GM18870 (cell line): ENCODE measurements at regions not wholly inside any gene's neighbourhood (a gene's known extent, or its start where the extent isn't known, plus 50 kb on each side); places are given as distances from the start of the nearest gene placed in this dataset.
"Not testable (repeated sequence)": the region's sequence is repeated elsewhere in the genome, so short reads cannot be mapped to it uniquely, and the experiment has no call there.

ENCODE experiments used
- ATAC-seq: cut with Tn5 transposase; IDR thresholded peaks from one replicate; pipeline ENCODE4 v1.9.1; 2021; ENCODE audit warnings: moderate library complexity; ENCODE audit not compliant: unreplicated experiment

- ATAC-seq, result no peak
These were observed 355.4 kb downstream of the CD83 start for GRCh38 chr6:14472986-14473337.

DNA sequence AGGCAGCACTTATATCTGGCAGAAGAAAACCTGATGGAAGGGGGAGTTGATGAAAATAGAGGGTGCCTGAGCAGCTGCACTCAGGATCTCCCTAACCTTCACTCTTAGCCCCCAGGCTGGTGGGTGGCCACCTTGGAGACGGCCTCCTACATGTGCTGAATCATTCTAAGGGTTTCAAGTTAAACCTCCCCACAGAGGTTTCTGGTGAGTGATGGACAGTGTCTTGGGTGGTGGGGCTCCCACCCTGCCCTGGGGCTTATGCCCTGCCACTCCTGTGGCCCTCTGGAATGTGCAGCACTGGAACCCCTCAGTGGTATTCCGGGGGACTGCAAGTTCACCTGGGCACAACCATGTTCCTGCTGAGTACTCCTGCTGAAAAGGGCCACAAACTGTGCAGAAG is 357.2 kb downstream of the CD83 start:
- no peak for ATAC-seq

DNA sequence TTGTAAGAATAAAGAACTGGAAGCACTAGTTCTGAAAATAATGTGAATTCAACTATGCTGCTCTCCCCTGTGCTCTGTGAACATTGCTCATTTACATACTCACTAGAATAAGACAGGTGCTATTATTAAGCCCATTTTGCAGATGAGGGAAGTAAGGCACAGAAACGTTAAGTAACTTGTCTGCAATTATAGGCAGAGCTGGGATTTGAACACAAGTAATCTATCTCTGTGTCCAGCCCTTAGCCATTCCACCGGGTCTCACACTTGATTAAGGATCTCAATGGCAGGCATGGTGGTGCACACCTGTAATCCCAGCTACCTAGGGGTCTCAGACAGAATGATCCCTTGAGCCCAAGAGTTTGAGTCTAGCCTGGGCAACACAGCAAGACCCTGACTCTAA is 357.7 kb downstream of the CD83 start:
- no peak for ATAC-seq

DNA sequence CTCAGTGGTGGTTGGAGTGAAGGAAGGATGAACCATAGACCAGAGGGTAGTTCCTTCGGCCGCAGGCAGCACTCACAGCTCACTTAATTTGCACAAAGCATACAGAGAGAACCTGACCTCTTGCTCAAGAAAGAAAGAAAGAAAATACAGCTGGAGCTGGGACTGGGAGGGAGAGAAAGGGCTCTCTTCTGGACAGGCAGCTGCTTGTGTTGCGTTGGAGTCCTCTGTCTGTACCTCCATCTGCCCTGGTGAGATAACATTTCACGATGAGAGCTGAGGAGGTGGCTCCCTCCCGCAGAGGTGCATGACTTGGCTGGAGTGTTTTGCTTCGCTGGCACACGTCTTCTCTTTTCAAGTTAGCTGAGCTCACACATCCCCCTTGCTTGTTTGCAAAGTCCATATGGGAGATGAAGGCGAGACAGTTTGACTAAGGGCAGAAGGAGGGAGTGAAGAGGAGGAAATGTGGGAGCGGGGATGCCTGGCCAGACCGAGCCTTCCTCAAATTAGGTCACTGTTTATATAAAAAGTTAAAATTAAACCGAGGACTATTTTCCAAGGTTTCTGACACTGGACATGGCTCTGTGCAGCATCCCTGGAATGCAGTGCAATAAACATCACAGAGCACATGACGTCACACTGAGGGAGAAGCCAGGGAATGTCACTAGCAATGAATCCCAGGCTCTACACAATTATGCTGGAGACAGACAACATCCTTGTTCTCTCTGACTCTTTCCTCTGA is 359.4 kb downstream of the CD83 start:
- ATAC-seq, result no peak

- ATAC-seq, result no peak
These were observed 360.0 kb downstream of the CD83 start for GRCh38 chr6:14477559-14477958.

GRCh38 chr6:14478381-14479225 is 361.0 kb downstream of the CD83 start:
- ATAC-seq, result no peak

DNA sequence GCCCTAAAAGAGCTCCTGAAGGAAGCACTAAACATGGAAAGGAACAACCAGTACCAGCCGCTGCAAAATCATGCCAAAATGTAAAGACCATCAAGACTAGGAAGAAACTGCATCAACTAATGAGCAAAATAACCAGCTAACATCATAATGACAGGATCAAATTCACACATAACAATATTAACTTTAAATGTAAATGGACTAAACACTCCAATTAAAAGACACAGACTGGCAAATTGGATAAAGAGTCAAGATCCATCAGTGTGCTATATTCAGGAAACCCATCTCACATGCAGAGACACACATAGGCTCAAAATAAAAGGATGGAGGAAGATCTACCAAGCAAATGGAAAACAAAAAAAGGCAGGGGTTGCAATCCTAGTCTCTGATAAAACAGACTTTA is 364.4 kb downstream of the CD83 start:
- not testable (repeated sequence) for ATAC-seq

DNA sequence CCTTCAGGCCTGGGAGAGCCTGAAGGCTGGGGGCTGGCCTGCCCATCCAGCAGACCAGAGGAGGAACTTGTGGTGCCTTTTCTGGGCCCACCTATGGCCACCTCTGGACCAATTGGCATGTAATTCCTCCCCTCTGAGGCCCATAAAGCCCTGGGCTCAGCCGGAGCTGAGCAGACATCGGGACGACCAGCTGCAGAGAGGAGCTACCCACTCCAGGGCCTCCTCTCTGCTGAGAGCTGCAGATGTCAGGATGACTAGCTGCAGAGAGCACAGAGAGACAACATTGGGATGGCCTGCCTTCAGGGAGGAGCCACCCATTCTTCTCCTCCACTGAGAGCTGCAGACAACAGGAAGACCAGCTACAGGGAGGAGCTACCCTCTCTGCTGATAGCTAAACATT is 370.1 kb downstream of the CD83 start:
- ATAC-seq, result no peak

DNA sequence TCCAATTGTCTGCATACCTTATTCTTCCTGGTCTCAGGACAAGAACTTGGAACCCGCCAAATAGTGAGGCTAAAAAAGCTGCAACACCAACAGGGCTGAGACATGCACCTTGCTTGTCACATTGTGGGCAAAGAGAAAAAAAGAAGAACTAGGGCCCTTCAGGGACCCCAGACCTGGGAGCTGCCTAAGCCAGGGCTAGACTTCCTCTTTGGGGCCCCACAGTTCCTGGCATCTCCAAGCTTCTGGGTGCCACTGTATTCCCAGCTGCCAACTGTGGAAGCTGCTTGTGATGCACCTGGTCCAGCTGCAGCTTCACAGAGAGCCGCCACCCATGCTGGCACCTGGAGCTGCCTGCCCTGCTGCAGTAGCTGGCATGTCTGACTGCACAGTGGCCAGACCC is 370.6 kb downstream of the CD83 start:
- no peak for ATAC-seq

DNA sequence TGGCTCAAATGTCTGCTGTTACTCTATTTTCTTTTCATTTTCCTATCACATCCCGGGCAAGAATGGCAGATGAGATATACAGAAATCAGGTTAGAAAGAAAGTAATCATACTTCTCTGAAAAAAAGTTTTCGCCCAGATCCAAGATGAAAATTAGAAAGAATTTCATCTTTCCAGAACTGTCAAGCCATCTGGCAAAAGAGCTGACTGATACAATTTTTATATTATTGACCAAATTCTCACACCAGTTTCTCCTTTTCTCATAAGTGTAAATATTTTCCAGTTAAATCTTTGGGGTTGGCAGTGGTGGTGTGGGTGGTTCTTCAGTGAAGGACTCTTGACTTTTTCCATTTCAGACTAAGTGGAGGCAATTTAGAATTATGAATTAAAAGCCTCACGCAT is 371.9 kb downstream of the CD83 start:
- no peak for ATAC-seq

- ATAC-seq, result no peak
These were observed 381.2 kb downstream of the CD83 start for GRCh38 chr6:14498748-14499147.

DNA sequence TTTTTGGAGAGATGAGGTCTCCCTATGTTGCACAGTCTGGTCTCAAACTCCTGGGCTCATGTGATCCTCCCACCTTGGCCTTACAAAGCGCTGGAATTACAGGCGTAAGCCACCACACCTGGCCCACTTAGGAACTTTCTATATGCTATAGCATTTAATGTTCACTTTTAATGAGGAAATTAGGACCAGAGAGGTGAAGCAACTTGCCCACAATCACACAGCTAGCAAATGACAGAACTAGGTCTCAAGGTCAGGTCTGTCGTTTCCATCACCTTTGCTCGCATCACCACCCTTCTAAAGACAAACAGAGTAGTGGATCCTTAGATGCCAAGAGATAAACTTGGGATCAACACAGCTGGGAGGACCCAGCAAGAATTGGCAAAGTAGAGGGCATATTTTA is 381.7 kb downstream of the CD83 start:
- ATAC-seq, result no peak

- no peak for ATAC-seq
These were observed 382.3 kb downstream of the CD83 start for GRCh38 chr6:14499841-14500240.

- no peak for ATAC-seq
These were observed 383.2 kb downstream of the CD83 start for GRCh38 chr6:14500809-14501208.

DNA sequence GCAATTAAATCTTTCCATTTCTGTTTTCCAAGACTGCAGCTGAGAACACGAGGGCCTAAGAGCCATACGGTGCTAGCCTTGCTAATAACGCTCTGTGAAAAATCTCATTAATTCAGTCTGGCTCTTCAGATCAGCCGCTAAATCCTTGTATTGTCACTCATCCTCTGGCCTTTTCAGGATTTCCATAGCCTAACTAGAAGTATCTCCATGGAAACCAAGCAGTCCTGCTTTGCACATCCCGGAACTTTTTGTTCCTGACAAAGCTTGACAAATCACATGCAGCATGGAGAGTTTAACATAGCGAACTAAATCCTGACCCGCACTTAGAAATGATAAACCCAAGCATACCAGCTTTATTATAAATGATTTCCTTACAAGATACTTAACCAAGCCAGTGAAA is 383.7 kb downstream of the CD83 start:
- ATAC-seq, result no peak

GRCh38 chr6:14501914-14502313 is 384.3 kb downstream of the CD83 start:
- no peak for ATAC-seq

DNA sequence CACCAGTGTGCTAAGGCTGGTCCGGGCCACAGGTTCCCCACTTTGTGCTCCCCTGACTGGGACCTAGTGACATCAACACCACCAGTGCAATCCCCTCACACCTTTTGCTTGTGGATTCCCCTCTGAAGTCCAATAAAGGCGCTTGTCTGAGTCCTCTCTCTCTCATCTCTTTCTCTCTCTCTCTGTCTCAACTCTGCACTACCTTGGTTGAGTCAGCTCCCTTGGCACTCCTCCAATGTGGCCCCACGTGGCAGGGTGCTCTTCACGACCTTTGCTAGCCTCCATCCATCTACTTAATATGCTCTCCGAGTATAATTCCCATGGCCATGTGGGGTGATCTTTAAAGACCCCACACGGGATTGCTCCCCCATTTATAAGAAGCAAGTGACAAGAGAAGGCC is 385.0 kb downstream of the CD83 start:
- no peak for ATAC-seq

DNA sequence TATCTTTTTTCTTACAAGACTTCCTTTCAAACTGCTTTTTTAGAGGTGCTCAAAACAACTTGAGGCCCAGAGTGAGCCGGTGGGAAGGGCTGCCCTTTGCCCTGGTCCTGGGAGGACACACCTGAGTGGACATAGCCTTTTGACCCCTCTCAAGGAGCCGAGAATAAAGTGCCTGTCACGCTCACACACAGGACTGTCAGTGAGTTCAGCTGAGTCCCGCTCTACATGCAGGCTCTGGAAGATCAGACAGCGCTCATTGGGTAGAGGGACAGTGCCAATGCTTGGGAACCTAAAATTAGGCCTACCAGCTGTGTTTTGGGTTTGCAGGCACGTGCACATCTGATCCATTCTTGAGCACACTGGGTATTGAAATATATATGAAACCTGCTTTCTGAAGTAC is 387.8 kb downstream of the CD83 start:
- ATAC-seq, result no peak

DNA sequence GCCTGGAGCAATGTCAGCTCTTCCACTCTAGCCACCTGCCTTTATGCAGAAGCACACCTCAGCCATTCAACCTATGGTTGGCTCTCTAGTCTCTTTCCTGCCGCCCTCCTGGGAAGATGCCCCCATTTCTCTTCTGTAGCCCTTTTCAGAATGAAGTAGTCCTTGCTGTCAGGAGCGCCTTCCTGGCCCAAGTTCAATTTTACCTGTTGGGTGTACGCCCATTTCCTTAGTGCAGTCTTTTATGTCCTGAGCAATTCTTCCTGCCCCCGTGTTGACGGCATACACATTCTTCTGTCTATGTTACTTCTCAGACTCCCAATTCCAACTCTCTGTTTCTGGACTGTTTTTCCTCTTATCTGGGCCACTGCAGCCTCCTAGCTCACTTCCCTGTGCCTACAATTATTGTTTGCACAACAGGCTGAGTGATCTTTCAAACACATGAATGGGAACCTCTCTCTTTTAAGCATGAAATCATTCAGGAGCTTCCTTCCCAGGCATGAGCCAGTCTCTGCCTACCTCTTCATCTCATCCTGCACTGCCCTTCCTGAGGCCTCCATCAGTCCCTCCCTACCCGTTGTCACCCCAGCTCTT is 389.2 kb downstream of the CD83 start:
- ATAC-seq, result no peak

DNA sequence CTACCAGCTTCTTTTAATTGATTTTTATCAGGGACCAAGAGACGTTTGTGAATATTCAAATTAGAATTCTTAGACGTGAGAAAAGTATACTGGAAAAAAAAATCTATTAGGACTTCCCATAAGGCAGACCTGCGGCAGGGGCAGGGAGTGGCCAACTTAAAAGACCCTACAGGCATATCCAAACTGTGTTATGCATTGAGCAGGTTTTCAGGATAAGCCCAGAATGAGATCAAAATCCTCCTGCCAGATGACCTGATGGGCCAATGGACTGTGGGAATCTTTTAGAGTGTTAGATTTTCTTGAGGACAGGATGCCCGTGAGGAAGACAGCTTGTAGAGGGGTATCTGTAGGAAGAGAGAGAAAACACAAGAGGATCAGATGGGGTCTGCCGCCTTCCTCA is 391.5 kb downstream of the CD83 start:
- ATAC-seq, result no peak

- ATAC-seq, result no peak
These were observed 392.5 kb downstream of the CD83 start for GRCh38 chr6:14510038-14510437.

GRCh38 chr6:14511061-14511586 is 393.6 kb downstream of the CD83 start:
- ATAC-seq, result no peak
